PC-3 (cell line): ENCODE measurements at regions not wholly inside any gene's neighbourhood (a gene's known extent, or its start where the extent isn't known, plus 50 kb on each side); places are given as distances from the start of the nearest gene placed in this dataset.

Experiments
- ATAC-seq: fragments of 200-7000 bp; cut with Tn5 transposase; 2 replicates; pipeline ENCODE4 v1.9.1; 2020; ENCODE audit warnings: mild to moderate bottlenecking, moderate library complexity
- BruUV-seq: library from RNA; stranded (reverse); fragments of 400-500 nt; replicated peaks from 2 replicates; lab custom pipeline; 2021; lab: Mats Ljungman, UMichigan
- CTCF ChIA-PET: fragments of 300-600 bp; sonication (Branson Sonifier 250); formaldehyde crosslinking; loops from one replicate; lab custom pipeline; 2022; ENCODE audit warnings: antibody characterized with exemption; lab: Charles Lee
- POLR2A ChIA-PET: fragments of 300-600 bp; sonication (Branson Sonifier 250); formaldehyde crosslinking; loops from one replicate; lab custom pipeline; 2022; ENCODE audit warnings: antibody characterized with exemption; ENCODE audit not compliant: unreplicated experiment; lab: Charles Lee
- DNase-seq: peaks from one replicate; pipeline ENCODE4 v3.0.0-alpha.2; 2015
- H2AFZ ChIP-seq: fragments of 300-600 bp; sonication (generic); 2 replicates; pipeline ENCODE4 v1.6.0; 2016; ENCODE audit warnings: antibody characterized with exemption, low read length
- H3F3A ChIP-seq: fragments of 300-600 bp; sonication (generic); one replicate; pipeline ENCODE4 v1.6.0; 2017; ENCODE audit warnings: antibody characterized with exemption, low read length, control low read depth, mild to moderate bottlenecking; ENCODE audit not compliant: unreplicated experiment
- H3K27ac ChIP-seq: fragments of 300-600 bp; sonication (generic); 2 replicates; pipeline ENCODE4 v1.5.1; 2016; ENCODE audit warnings: mild to moderate bottlenecking, low read length
- H3K27me3 ChIP-seq: fragments of 300-600 bp; sonication (generic); 2 replicates; pipeline ENCODE4 v1.6.1; 2016; ENCODE audit warnings: low read length, mixed read lengths
- H3K36me3 ChIP-seq: fragments of 300-600 bp; sonication (generic); 2 replicates; pipeline ENCODE4 v1.6.1; 2016; ENCODE audit warnings: low read depth, mixed run types, low read length, mixed read lengths
- H3K4me1 ChIP-seq: fragments of 300-600 bp; sonication (generic); 2 replicates; pipeline ENCODE4 v1.5.1; 2016; ENCODE audit warnings: low read length; ENCODE audit not compliant: insufficient read depth
- H3K4me2 ChIP-seq: fragments of 300-600 bp; sonication (generic); 2 replicates; pipeline ENCODE4 v1.6.0; 2016; ENCODE audit warnings: low read length
- H3K4me3 ChIP-seq: fragments of 300-600 bp; sonication (generic); 2 replicates; pipeline ENCODE4 v1.5.1; 2016; ENCODE audit warnings: mild to moderate bottlenecking, low read length, mixed read lengths
- H3K79me2 ChIP-seq: fragments of 300-600 bp; sonication (generic); 2 replicates; pipeline ENCODE4 v1.6.1; 2017; ENCODE audit warnings: low read length, mixed read lengths
- H3K9ac ChIP-seq: fragments of 300-600 bp; sonication (generic); 2 replicates; pipeline ENCODE4 v1.6.0; 2016; ENCODE audit warnings: mild to moderate bottlenecking, low read length
- H3K9me2 ChIP-seq: fragments of 300-600 bp; sonication (generic); replicated peaks from 2 replicates; pipeline ENCODE4 v1.6.1; 2016; ENCODE audit warnings: mixed run types, low read length, mixed read lengths
- H3K9me3 ChIP-seq: fragments of 300-600 bp; sonication (generic); 2 replicates; pipeline ENCODE4 v1.6.1; 2016; ENCODE audit warnings: low read length, mixed read lengths
- H4K20me1 ChIP-seq: fragments of 300-600 bp; sonication (generic); 2 replicates; pipeline ENCODE4 v1.6.1; 2016; ENCODE audit warnings: low read length, mixed read lengths
- CTCF ChIP-seq: fragments of 300-600 bp; sonication (generic); conservative IDR thresholded peaks from 2 replicates; pipeline ENCODE4 v1.5.1; 2017; ENCODE audit warnings: antibody characterized with exemption, low read depth, mild to moderate bottlenecking, low read length
- EZH2 ChIP-seq: fragments of 300-600 bp; sonication (generic); IDR thresholded peaks from one replicate; pipeline ENCODE4 v1.6.1; 2017; ENCODE audit warnings: antibody characterized with exemption, mild to moderate bottlenecking, low read length; ENCODE audit not compliant: unreplicated experiment
- EZH2phosphoT487 ChIP-seq: fragments of 300-600 bp; sonication (generic); IDR thresholded peaks from 2 replicates; pipeline ENCODE4 v1.6.1; 2018; ENCODE audit warnings: mild to moderate bottlenecking, antibody characterized with exemption, low read length, borderline replicate concordance
- intact Hi-C: fragments of 100-400 bp; cut with micrococcal nuclease; formaldehyde crosslinking; loops from 2 replicates; pipeline ENCODE4 v1.9.0; 2023

DNA sequence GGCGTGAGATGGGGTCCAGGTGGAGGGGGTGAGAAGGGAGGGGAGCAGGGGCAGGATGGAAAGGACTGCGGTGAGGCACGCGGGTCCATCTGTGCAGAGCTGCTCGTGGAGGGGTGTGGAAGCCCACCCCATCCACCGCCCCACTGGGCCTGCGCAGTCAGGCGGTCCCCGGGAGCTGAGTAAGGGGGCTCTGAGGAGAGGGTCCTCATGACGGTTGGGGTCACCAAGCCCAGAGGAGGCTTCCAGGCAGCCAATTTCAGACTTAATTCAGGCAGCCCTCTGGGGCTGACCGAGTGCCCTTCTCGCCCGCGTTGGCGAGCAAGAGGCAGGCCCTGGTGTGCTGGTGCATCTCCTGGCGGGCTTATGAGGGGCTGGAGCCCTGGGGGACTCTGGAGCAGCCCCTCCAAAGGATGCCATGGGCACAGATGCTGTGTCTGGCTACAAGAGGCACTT lies 115.5 kb downstream of the KIF26A start:
- TF ChIP-seq CTCF (no peak), EZH2 (no peak), EZH2phosphoT487 (no peak)
- peaks cover 7% of the 10 kb centered on the region; the same call in 1 of the 2 replicates for H3K27me3 ChIP-seq
- H3K9ac ChIP-seq = no peak overlapping the region
- intact Hi-C loops = no loop called here
- H3K9me3 ChIP-seq = no peaks in the 10 kb centered on the region
- H3F3A ChIP-seq = no peaks in the 10 kb centered on the region
- ATAC-seq (no peak), DNase-seq (no peak)
- no peak overlapping the region for H3K27ac ChIP-seq
- H4K20me1 ChIP-seq = no peaks in the 10 kb centered on the region
- no peak overlapping the region for H3K4me3 ChIP-seq
- H3K4me2 ChIP-seq = no peak overlapping the region
- no peaks in the 10 kb centered on the region for H3K4me1 ChIP-seq
- H3K9me2 ChIP-seq = no peaks in the 10 kb centered on the region
- BruUV-seq = no TSS peak
- ChIA-PET CTCF (no interaction called here), POLR2A (no interaction called here)
- no peak overlapping the region for H2AFZ ChIP-seq
- no peaks in the 10 kb centered on the region for H3K79me2 ChIP-seq
- H3K36me3 ChIP-seq = no peaks in the 10 kb centered on the region

- no peak overlapping the region for H3K4me2 ChIP-seq
- TF ChIP-seq EZH2 (no peak), CTCF (no peak), EZH2phosphoT487 (no peak)
- H2AFZ ChIP-seq = no peak overlapping the region
- no peak for DNase-seq
- BruUV-seq = no TSS peak
- CTCF ChIA-PET = no interaction called here
- H3K9me3 ChIP-seq = no peaks in the 10 kb centered on the region
- intact Hi-C loops = no loop called here
- H3K36me3 ChIP-seq = no peaks in the 10 kb centered on the region
- H3K4me1 ChIP-seq = no peaks in the 10 kb centered on the region
- no peak overlapping the region for H3K27ac ChIP-seq
- H3K9ac ChIP-seq = no peak overlapping the region
- no peaks in the 10 kb centered on the region for H4K20me1 ChIP-seq
- no peak for ATAC-seq
- no peak overlapping the region for H3K4me3 ChIP-seq
- H3K9me2 ChIP-seq = no peaks in the 10 kb centered on the region
- POLR2A ChIA-PET = no interaction called here
- no peaks in the 10 kb centered on the region for H3F3A ChIP-seq
- peaks cover 10% of the 10 kb centered on the region; the same call in 1 of the 2 replicates for H3K27me3 ChIP-seq
- H3K79me2 ChIP-seq = no peaks in the 10 kb centered on the region
These were observed 116.5 kb downstream of the KIF26A start for GRCh38 chr14:104254735-104255400.

DNA sequence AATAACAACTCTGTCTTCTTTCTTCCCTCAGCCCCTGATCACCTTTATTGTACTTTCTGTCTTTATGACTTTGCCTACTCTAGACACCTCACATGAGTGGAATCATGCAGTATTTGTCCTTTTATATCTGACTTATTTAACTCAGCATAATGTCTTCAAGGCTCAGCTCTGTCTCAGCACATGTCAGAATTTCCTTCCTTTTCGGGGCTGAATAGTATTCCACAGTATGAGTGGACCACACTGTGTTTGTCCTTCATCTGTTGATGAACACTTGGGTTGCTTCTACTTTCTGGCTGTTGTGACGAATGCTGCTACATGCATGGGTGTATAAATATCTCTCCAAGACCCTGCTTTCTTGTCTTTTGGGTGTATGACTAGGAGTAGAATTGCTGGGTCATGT lies 117.6 kb downstream of the KIF26A start:
- no peaks in the 10 kb centered on the region for H3K9me2 ChIP-seq
- no peaks in the 10 kb centered on the region for H4K20me1 ChIP-seq
- no peak for DNase-seq
- no peaks in the 10 kb centered on the region for H3F3A ChIP-seq
- no peak overlapping the region for H3K27ac ChIP-seq
- no peak overlapping the region for H2AFZ ChIP-seq
- intact Hi-C loops = no loop called here
- no peak for ATAC-seq
- H3K4me2 ChIP-seq = no peak overlapping the region
- H3K4me3 ChIP-seq = no peak overlapping the region
- no peaks in the 10 kb centered on the region for H3K9me3 ChIP-seq
- POLR2A ChIA-PET = no interaction called here
- no TSS peak for BruUV-seq
- no peak for TF ChIP-seq CTCF
- no peak for TF ChIP-seq EZH2
- TF ChIP-seq EZH2phosphoT487 = no peak
- H3K27me3 ChIP-seq = peaks cover 16% of the 10 kb centered on the region; the same call in 1 of the 2 replicates
- no peaks in the 10 kb centered on the region for H3K79me2 ChIP-seq
- no peaks in the 10 kb centered on the region for H3K36me3 ChIP-seq
- CTCF ChIA-PET = no interaction called here
- H3K4me1 ChIP-seq = no peaks in the 10 kb centered on the region
- H3K9ac ChIP-seq = no peak overlapping the region
